OCI-LY1 (cell line): ENCODE measurements at regions not wholly inside any gene's neighbourhood (a gene's known extent, or its start where the extent isn't known, plus 50 kb on each side); places are given as distances from the start of the nearest gene placed in this dataset.

Experiments used
- H2AFZ ChIP-seq: fragments of 200-600 bp; sonication (generic), shearing (Covaris generic); 2 replicates; pipeline ENCODE4 v1.6.0; 2014; ENCODE audit warnings: antibody characterized with exemption, mild to moderate bottlenecking, low read length
- H3F3A ChIP-seq: fragments of 200-600 bp; sonication (generic), shearing (Covaris generic); 2 replicates; pipeline ENCODE4 v1.6.0; 2014; ENCODE audit warnings: mild to moderate bottlenecking, antibody characterized with exemption, low read length, moderate library complexity; ENCODE audit not compliant: insufficient read depth
- H3K27ac ChIP-seq: fragments of 200-600 bp; sonication (generic); 2 replicates; pipeline ENCODE4 v1.5.1; 2014; ENCODE audit warnings: low read length, mixed run types, mild to moderate bottlenecking, low read depth; ENCODE audit not compliant: poor library complexity, severe bottlenecking
- H3K27me3 ChIP-seq: fragments of 200-600 bp; sonication (generic); 2 replicates; pipeline ENCODE4 v1.6.0; 2014; ENCODE audit warnings: antibody characterized with exemption, mild to moderate bottlenecking, low read length, moderate library complexity; ENCODE audit not compliant: insufficient read depth
- H3K36me3 ChIP-seq: fragments of 200-600 bp; sonication (generic); 2 replicates; pipeline ENCODE4 v1.6.1; 2014; ENCODE audit warnings: mild to moderate bottlenecking, antibody characterized with exemption, low read length, moderate library complexity, mixed read lengths; ENCODE audit not compliant: insufficient read depth
- H3K4me1 ChIP-seq: fragments of 200-600 bp; sonication (generic); 2 replicates; pipeline ENCODE4 v1.5.1; 2014; ENCODE audit warnings: mild to moderate bottlenecking, low read length, moderate library complexity; ENCODE audit not compliant: insufficient read depth, severe bottlenecking
- H3K4me2 ChIP-seq: fragments of 200-600 bp; sonication (generic), shearing (Covaris generic); 2 replicates; pipeline ENCODE4 v1.6.1; 2014; ENCODE audit warnings: low read length
- H3K4me3 ChIP-seq: fragments of 200-600 bp; sonication (generic); 2 replicates; pipeline ENCODE4 v1.5.1; 2014; ENCODE audit warnings: low read length, low read depth, mild to moderate bottlenecking, mixed read lengths; ENCODE audit not compliant: poor library complexity, severe bottlenecking
- H3K79me2 ChIP-seq: fragments of 200-600 bp; shearing (Covaris generic); 2 replicates; pipeline ENCODE4 v1.6.1; 2016; ENCODE audit warnings: mixed run types, low read length, mixed read lengths; ENCODE audit not compliant: insufficient read depth
- H3K9ac ChIP-seq: fragments of 200-600 bp; sonication (generic), shearing (Covaris generic); 2 replicates; pipeline ENCODE4 v1.6.1; 2014; ENCODE audit warnings: mild to moderate bottlenecking, low read length, mixed read lengths
- H3K9me2 ChIP-seq: fragments of 200-600 bp; sonication (generic), shearing (Covaris generic); 2 replicates; pipeline ENCODE4 v1.6.1; 2014; ENCODE audit warnings: low read depth, mild to moderate bottlenecking, low read length, mixed read lengths
- H3K9me3 ChIP-seq: fragments of 200-600 bp; shearing (Covaris generic); 2 replicates; pipeline ENCODE4 v1.6.1; 2014; ENCODE audit warnings: low read length, mixed read lengths
- H4K20me1 ChIP-seq: fragments of 200-600 bp; sonication (generic), shearing (Covaris generic); 2 replicates; pipeline ENCODE4 v1.6.0; 2016; ENCODE audit warnings: mild to moderate bottlenecking, low read length; ENCODE audit not compliant: insufficient read depth
- EZH2 ChIP-seq: fragments of 200-600 bp; sonication (generic), shearing (Covaris generic); IDR thresholded peaks from 2 replicates; pipeline ENCODE4 v1.8.0; 2017; ENCODE audit warnings: borderline replicate concordance, mixed run types, mild to moderate bottlenecking, antibody characterized with exemption, low read length, moderate library complexity, mixed read lengths
- TF ChIP-seq, protein P1 (sequence below): fragments of 200-600 bp; sonication (generic), shearing (Covaris generic); IDR thresholded peaks from 2 replicates; pipeline ENCODE4 v1.5.1; 2017; ENCODE audit warnings: mild to moderate bottlenecking, antibody characterized with exemption, low read length, moderate library complexity, mixed read lengths

DNA sequence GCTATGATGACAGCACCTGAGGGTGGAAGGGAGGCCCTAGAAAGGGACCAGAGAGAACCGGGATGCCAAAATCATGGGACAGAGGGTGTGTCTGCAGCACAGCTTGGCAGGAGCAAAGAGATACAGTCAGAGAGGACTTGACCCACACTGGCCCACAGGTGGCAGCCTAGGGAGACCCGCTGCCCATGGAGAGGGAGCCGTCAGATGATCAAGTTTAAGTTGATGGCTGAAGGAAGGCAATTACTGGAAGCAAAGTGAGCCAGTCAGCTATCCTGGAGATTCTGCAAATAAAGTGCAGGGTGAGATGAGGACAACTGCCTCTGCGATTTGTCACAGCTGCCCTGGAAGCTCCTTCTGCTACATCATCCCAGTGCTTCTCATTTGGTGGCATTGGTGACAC, 74.0 kb downstream of the CMPK2 start:
- no peak overlapping the region for H2AFZ ChIP-seq
- H3K4me1 ChIP-seq, result no peaks in the 10 kb centered on the region
- H3K27ac ChIP-seq, result no peak overlapping the region
- no peak overlapping the region for H3K4me2 ChIP-seq
- no peaks in the 10 kb centered on the region for H4K20me1 ChIP-seq
- TF ChIP-seq, protein P1, sequence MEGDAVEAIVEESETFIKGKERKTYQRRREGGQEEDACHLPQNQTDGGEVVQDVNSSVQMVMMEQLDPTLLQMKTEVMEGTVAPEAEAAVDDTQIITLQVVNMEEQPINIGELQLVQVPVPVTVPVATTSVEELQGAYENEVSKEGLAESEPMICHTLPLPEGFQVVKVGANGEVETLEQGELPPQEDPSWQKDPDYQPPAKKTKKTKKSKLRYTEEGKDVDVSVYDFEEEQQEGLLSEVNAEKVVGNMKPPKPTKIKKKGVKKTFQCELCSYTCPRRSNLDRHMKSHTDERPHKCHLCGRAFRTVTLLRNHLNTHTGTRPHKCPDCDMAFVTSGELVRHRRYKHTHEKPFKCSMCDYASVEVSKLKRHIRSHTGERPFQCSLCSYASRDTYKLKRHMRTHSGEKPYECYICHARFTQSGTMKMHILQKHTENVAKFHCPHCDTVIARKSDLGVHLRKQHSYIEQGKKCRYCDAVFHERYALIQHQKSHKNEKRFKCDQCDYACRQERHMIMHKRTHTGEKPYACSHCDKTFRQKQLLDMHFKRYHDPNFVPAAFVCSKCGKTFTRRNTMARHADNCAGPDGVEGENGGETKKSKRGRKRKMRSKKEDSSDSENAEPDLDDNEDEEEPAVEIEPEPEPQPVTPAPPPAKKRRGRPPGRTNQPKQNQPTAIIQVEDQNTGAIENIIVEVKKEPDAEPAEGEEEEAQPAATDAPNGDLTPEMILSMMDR, result peak; percentile 28; the same call in 1 of the 2 replicates
- no peak for TF ChIP-seq EZH2
- no peaks in the 10 kb centered on the region for H3K9me2 ChIP-seq
- no peaks in the 10 kb centered on the region for H3K36me3 ChIP-seq
- no peak overlapping the region for H3K9ac ChIP-seq
- H3F3A ChIP-seq, result no peaks in the 10 kb centered on the region
- H3K9me3 ChIP-seq, result no peaks in the 10 kb centered on the region
- H3K79me2 ChIP-seq, result no peaks in the 10 kb centered on the region
- no peak overlapping the region for H3K4me3 ChIP-seq
- H3K27me3 ChIP-seq, result no peaks in the 10 kb centered on the region

DNA sequence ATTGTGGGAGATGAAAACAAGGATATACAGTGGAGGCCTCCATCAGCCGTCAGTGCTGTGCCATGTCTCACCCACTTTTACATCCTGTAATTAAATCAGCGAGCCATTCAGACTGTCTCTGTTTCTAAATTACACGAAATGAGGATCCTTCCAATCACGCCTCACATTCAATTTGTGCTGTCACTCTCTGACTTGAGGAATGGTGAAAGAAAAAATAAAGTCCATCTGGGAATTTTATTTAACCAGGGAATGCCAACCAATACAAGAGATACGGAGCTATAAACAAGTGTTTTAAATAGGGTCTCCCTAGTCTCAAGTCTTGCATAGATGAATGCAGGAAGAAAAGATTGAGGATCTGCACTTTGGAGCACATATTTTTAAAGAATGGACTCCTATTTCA, 72.8 kb downstream of the CMPK2 start:
- no peaks in the 10 kb centered on the region for H3F3A ChIP-seq
- no peaks in the 10 kb centered on the region for H4K20me1 ChIP-seq
- no peak overlapping the region for H3K9ac ChIP-seq
- no peak overlapping the region for H3K4me2 ChIP-seq
- H3K4me1 ChIP-seq, result no peaks in the 10 kb centered on the region
- H2AFZ ChIP-seq, result no peak overlapping the region
- H3K36me3 ChIP-seq, result no peaks in the 10 kb centered on the region
- no peaks in the 10 kb centered on the region for H3K9me2 ChIP-seq
- H3K79me2 ChIP-seq, result no peaks in the 10 kb centered on the region
- no peaks in the 10 kb centered on the region for H3K9me3 ChIP-seq
- H3K27ac ChIP-seq, result no peak overlapping the region
- TF ChIP-seq EZH2, result no peak
- TF ChIP-seq, protein P1, result no peak
- H3K4me3 ChIP-seq, result no peak overlapping the region
- H3K27me3 ChIP-seq, result no peaks in the 10 kb centered on the region; the same call in 1 of the 2 replicates

DNA sequence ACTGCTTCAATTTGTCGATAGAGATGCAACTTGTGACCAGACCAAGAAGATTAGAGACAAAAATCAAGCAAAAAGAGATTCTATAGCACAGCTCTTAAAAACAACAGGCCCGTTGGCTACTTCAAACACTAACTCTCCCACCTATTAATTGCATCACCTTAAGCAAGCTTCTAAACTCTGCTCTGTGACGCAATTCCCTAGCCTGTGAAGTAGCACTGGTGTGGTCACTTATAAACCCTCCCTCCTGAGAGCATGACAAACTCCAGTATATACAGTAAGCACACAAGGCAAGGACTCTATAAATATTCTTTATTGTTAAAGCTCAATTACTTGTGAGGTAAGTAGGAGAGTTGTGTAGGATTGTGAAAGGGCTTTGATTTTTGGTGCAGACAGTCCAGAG, 72.3 kb downstream of the CMPK2 start:
- Histone ChIP-seq H3K4me3 (no peak overlapping the region), H3K36me3 (no peaks in the 10 kb centered on the region), H3K9me2 (no peaks in the 10 kb centered on the region), H3K27me3 (no peaks in the 10 kb centered on the region; the same call in 1 of the 2 replicates), H3K9ac (no peak overlapping the region), H4K20me1 (no peaks in the 10 kb centered on the region), H3K9me3 (no peaks in the 10 kb centered on the region), H3K4me1 (no peaks in the 10 kb centered on the region), H3F3A (no peaks in the 10 kb centered on the region), H3K4me2 (no peak overlapping the region), H2AFZ (no peak overlapping the region), H3K27ac (no peak overlapping the region), H3K79me2 (no peaks in the 10 kb centered on the region)
- TF ChIP-seq, protein P1, result no peak
- no peak for TF ChIP-seq EZH2
